WTC11 (cell line): ENCODE measurements at regions not wholly inside any gene's neighbourhood (a gene's known extent, or its start where the extent isn't known, plus 50 kb on each side); places are given as distances from the start of the nearest gene placed in this dataset.

Experiments used
- CTCF ChIP-seq: fragments of 200-600 bp; IDR thresholded peaks from 2 replicates; pipeline ENCODE4 v1.8.0; 2022; ENCODE audit warnings: antibody characterized with exemption
- ESRRA ChIP-seq: sonication (generic); formaldehyde crosslinking; IDR thresholded peaks from 2 replicates; pipeline ENCODE4 v1.8.1; 2022; ENCODE audit warnings: mild to moderate bottlenecking, missing genetic modification reagents, borderline replicate concordance
- IRF1 ChIP-seq: sonication (generic); formaldehyde crosslinking; IDR thresholded peaks from 2 replicates; pipeline ENCODE4 v1.8.0; 2023; ENCODE audit warnings: missing genetic modification reagents
- NR2C2 ChIP-seq: sonication (generic); formaldehyde crosslinking; IDR thresholded peaks from 2 replicates; pipeline ENCODE4 v1.8.0; 2022; ENCODE audit warnings: mild to moderate bottlenecking, missing genetic modification reagents
- STAT6 ChIP-seq: sonication (generic); formaldehyde crosslinking; conservative IDR thresholded peaks from 2 replicates; pipeline ENCODE4 v1.8.1; 2023; ENCODE audit warnings: mild to moderate bottlenecking, low read depth, missing genetic modification reagents, moderate library complexity
- USF1 ChIP-seq: sonication (generic); formaldehyde crosslinking; IDR thresholded peaks from 2 replicates; pipeline ENCODE4 v1.8.0; 2022; ENCODE audit warnings: mild to moderate bottlenecking, missing genetic modification reagents

GRCh38 chr11:120061036-120061760, 76.7 kb downstream of the TRIM29 start:
- TF ChIP-seq IRF1 = no peak
- TF ChIP-seq ESRRA (CRISPR knock-in tag) = no peak
- TF ChIP-seq CTCF = no peak
- TF ChIP-seq STAT6 (CRISPR knock-in tag) = no peak
- TF ChIP-seq USF1 (CRISPR knock-in tag) = no peak
- no peak for TF ChIP-seq NR2C2 (CRISPR knock-in tag)
